Neural progenitor cell (in vitro differentiated cells): ENCODE measurements at regions not wholly inside any gene's neighbourhood (a gene's known extent, or its start where the extent isn't known, plus 50 kb on each side); places are given as distances from the start of the nearest gene placed in this dataset.

ENCODE experiments used
- DNase-seq: peaks from one replicate; pipeline ENCODE4 v3.0.0-alpha.2; 2016; ENCODE audit warnings: low spot score
- H2AFZ ChIP-seq: fragments of 200-600 bp; sonication (generic); replicated peaks from 2 replicates; pipeline ENCODE4 v1.6.1; 2016; ENCODE audit warnings: antibody characterized with exemption
- H3F3A ChIP-seq: fragments of 200-600 bp; sonication (generic); 2 replicates; pipeline ENCODE4 v1.6.1; 2016; ENCODE audit warnings: antibody characterized with exemption, low read depth
- H3K27ac ChIP-seq: fragments of 200-600 bp; sonication (generic); 2 replicates; pipeline ENCODE4 v1.5.1; 2016; ENCODE audit warnings: mild to moderate bottlenecking
- H3K27me3 ChIP-seq: fragments of 200-600 bp; sonication (generic); 2 replicates; pipeline ENCODE4 v1.6.1; 2016; ENCODE audit warnings: mild to moderate bottlenecking, moderate library complexity
- H3K36me3 ChIP-seq: fragments of 200-600 bp; sonication (generic); 2 replicates; pipeline ENCODE4 v1.5.1; 2016
- H3K4me1 ChIP-seq: fragments of 200-600 bp; sonication (generic); 2 replicates; pipeline ENCODE4 v1.6.1; 2016; ENCODE audit warnings: mixed run types
- H3K4me2 ChIP-seq: fragments of 200-600 bp; sonication (generic); 2 replicates; pipeline ENCODE4 v1.6.1; 2016
- H3K4me3 ChIP-seq: fragments of 200-600 bp; sonication (generic); 2 replicates; pipeline ENCODE4 v1.5.1; 2016
- H3K79me2 ChIP-seq: fragments of 200-600 bp; sonication (generic); 2 replicates; pipeline ENCODE4 v1.6.1; 2016; ENCODE audit warnings: low read depth
- H3K9ac ChIP-seq: fragments of 200-600 bp; sonication (generic); 2 replicates; pipeline ENCODE4 v1.6.1; 2016
- H3K9me3 ChIP-seq: fragments of 200-600 bp; sonication (generic); 2 replicates; pipeline ENCODE4 v1.5.1; 2016; ENCODE audit warnings: low read depth
- H4K20me1 ChIP-seq: fragments of 200-600 bp; sonication (generic); 2 replicates; pipeline ENCODE4 v1.6.1; 2016; ENCODE audit warnings: low read depth
- H3K27ac Mint-ChIP-seq: 3 replicates; pipeline ENCODE4 v1.8.0; 2021; ENCODE audit warnings: mixed read lengths
- H3K27me3 Mint-ChIP-seq: 2 replicates; pipeline ENCODE4 v1.8.0; 2022; ENCODE audit warnings: low read depth, mild to moderate bottlenecking, inconsistent platforms, moderate library complexity, mixed read lengths; ENCODE audit not compliant: insufficient read depth
- H3K36me3 Mint-ChIP-seq: 3 replicates; pipeline ENCODE4 v1.8.0; 2021; ENCODE audit warnings: mixed read lengths
- H3K4me1 Mint-ChIP-seq: 3 replicates; pipeline ENCODE4 v1.8.0; 2021; ENCODE audit warnings: mixed read lengths
- H3K4me3 Mint-ChIP-seq: 3 replicates; pipeline ENCODE4 v1.8.0; 2021; ENCODE audit warnings: mild to moderate bottlenecking, moderate library complexity, mixed read lengths
- H3K9me3 Mint-ChIP-seq: 3 replicates; pipeline ENCODE4 v1.8.0; 2020; ENCODE audit warnings: mixed read lengths
- EZH2 ChIP-seq: fragments of 200-600 bp; sonication (generic); IDR thresholded peaks from 2 replicates; pipeline ENCODE4 v1.6.1; 2017; ENCODE audit warnings: antibody characterized with exemption, mild to moderate bottlenecking, moderate library complexity
- EZH2phosphoT487 ChIP-seq: fragments of 200-600 bp; sonication (generic); IDR thresholded peaks from 2 replicates; pipeline ENCODE4 v1.6.1; 2017; ENCODE audit warnings: antibody characterized with exemption
- TF ChIP-seq, protein P1 (sequence below): fragments of 200-600 bp; sonication (generic); IDR thresholded peaks from 2 replicates; pipeline ENCODE4 v1.5.1; 2017; ENCODE audit warnings: antibody characterized with exemption, mild to moderate bottlenecking

- no peak overlapping the region for H3K27ac ChIP-seq
- H2AFZ ChIP-seq = no peak overlapping the region
- Mint-ChIP-seq H3K4me3 (no peak overlapping the region), H3K9me3 (peaks cover 2% of the 10 kb centered on the region), H3K36me3 (no peaks in the 10 kb centered on the region), H3K4me1 (no peaks in the 10 kb centered on the region), H3K27ac (no peak overlapping the region), H3K27me3 (peaks cover 2% of the 10 kb centered on the region)
- no peaks in the 10 kb centered on the region for H3K4me1 ChIP-seq
- H3K4me3 ChIP-seq = no peak overlapping the region
- H3K27me3 ChIP-seq = no peaks in the 10 kb centered on the region
- no peak for DNase-seq
- no peak for TF ChIP-seq EZH2
- TF ChIP-seq, protein P1, sequence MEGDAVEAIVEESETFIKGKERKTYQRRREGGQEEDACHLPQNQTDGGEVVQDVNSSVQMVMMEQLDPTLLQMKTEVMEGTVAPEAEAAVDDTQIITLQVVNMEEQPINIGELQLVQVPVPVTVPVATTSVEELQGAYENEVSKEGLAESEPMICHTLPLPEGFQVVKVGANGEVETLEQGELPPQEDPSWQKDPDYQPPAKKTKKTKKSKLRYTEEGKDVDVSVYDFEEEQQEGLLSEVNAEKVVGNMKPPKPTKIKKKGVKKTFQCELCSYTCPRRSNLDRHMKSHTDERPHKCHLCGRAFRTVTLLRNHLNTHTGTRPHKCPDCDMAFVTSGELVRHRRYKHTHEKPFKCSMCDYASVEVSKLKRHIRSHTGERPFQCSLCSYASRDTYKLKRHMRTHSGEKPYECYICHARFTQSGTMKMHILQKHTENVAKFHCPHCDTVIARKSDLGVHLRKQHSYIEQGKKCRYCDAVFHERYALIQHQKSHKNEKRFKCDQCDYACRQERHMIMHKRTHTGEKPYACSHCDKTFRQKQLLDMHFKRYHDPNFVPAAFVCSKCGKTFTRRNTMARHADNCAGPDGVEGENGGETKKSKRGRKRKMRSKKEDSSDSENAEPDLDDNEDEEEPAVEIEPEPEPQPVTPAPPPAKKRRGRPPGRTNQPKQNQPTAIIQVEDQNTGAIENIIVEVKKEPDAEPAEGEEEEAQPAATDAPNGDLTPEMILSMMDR = no peak
- TF ChIP-seq EZH2phosphoT487 = no peak
- H3F3A ChIP-seq = no peaks in the 10 kb centered on the region
- H3K36me3 ChIP-seq = no peaks in the 10 kb centered on the region
- no peaks in the 10 kb centered on the region for H4K20me1 ChIP-seq
- no peak overlapping the region for H3K4me2 ChIP-seq
- H3K9ac ChIP-seq = no peak overlapping the region
- H3K79me2 ChIP-seq = no peaks in the 10 kb centered on the region
- no peaks in the 10 kb centered on the region for H3K9me3 ChIP-seq
Measured at GRCh38 chr19:32123355-32123940, 222.0 kb upstream of the ZNF507 start.

GRCh38 chr19:32124585-32124984, 220.8 kb upstream of the ZNF507 start:
- Histone ChIP-seq H3K4me2 (no peak overlapping the region), H3K9me3 (no peaks in the 10 kb centered on the region), H3K27me3 (no peaks in the 10 kb centered on the region), H3F3A (no peaks in the 10 kb centered on the region), H3K4me1 (no peaks in the 10 kb centered on the region), H2AFZ (peak overlapping the region; percentile 42), H3K36me3 (no peaks in the 10 kb centered on the region), H3K9ac (no peak overlapping the region), H4K20me1 (no peaks in the 10 kb centered on the region), H3K79me2 (no peaks in the 10 kb centered on the region), H3K4me3 (no peak overlapping the region), H3K27ac (no peak overlapping the region)
- Mint-ChIP-seq H3K27ac (no peak overlapping the region), H3K9me3 (no peaks in the 10 kb centered on the region), H3K4me1 (no peaks in the 10 kb centered on the region), H3K4me3 (no peak overlapping the region), H3K27me3 (no peaks in the 10 kb centered on the region), H3K36me3 (no peaks in the 10 kb centered on the region)
- DNase-seq = no peak
- TF ChIP-seq, protein P1 = no peak
- no peak for TF ChIP-seq EZH2phosphoT487

GRCh38 chr19:32129141-32129540, 216.3 kb upstream of the ZNF507 start:
- no peak for DNase-seq
- Histone ChIP-seq H2AFZ (no peak overlapping the region), H3K9ac (no peak overlapping the region), H3K4me1 (no peaks in the 10 kb centered on the region), H3K36me3 (no peaks in the 10 kb centered on the region), H3K4me3 (no peak overlapping the region), H3K79me2 (no peaks in the 10 kb centered on the region), H3K9me3 (no peaks in the 10 kb centered on the region), H4K20me1 (no peaks in the 10 kb centered on the region), H3F3A (no peaks in the 10 kb centered on the region), H3K27ac (no peak overlapping the region), H3K4me2 (no peak overlapping the region), H3K27me3 (no peaks in the 10 kb centered on the region)
- Mint-ChIP-seq H3K4me1 (no peaks in the 10 kb centered on the region), H3K9me3 (no peaks in the 10 kb centered on the region), H3K36me3 (no peaks in the 10 kb centered on the region), H3K27me3 (peaks cover 4% of the 10 kb centered on the region), H3K27ac (no peak overlapping the region), H3K4me3 (no peak overlapping the region)
- TF ChIP-seq, protein P1 = no peak
- TF ChIP-seq EZH2 = no peak
- no peak for TF ChIP-seq EZH2phosphoT487
